ENCODE measurements at regions not wholly inside any gene's neighbourhood (a gene's known extent, or its start where the extent isn't known, plus 50 kb on each side); places are given as distances from the start of the nearest gene placed in this dataset.
"Not testable (repeated sequence)": the region's sequence is repeated elsewhere in the genome, so short reads cannot be mapped to it uniquely, and the experiment has no call there.

DNA sequence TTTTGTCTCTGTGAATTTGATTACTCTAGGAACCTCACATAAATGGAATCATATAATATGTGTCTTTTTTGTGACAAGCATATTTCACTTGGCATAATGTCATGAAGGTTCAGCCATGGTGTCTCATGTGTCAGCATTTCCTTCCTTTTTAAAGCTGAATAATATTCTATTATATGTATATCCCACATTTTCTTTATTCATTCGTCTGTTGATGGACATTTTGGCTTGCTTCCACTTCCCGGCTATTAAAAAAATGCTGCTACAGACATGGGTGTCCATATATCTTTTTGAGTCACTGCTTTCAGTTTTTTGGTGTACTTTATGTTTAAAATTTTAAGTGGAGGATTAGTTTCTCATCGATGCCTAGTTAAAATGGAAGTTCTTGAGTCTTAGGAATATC lies 59.8 kb upstream of the C5orf63 start:
- FAIRE-seq, result no peak

DNA sequence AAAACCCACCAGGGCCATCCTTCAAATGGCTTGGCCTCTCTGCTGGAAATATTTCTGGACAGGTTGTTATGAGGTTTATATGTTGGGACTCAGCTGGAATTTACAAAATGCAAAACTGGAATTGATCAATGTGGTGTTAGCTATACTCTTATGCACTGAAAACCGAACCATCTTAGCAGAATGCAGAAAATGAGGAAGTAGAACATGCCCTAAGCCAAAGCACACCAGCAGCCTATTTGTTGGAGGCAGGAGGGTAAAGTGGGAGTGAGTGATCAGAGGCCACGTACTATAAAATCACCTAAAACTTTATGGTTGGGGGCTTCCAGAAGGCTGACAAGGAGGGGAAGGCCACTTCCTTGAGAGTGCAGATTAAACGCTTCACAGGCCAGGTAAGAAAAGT lies 63.6 kb upstream of the C5orf63 start:
- FAIRE-seq, result no peak

DNA sequence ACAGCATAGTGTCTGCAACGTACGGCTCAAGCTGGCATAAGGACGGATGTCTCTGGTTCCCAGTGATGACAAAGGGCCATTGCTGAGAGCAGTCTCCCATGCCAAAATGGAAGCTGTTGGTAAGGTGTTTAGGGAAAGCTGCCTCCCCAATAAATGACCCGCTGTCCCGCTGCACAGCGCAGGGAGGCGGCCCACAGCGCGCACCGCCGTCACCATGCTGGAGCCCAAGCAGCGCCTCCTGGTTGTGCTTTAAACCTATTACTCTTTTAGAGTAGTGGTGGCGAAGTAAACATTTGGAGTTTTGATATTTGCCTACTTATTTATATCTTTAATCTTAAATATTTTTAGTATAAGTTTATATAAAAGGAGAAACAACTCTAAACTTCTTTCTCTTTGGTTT lies 70.4 kb upstream of the C5orf63 start:
- no peak for FAIRE-seq

DNA sequence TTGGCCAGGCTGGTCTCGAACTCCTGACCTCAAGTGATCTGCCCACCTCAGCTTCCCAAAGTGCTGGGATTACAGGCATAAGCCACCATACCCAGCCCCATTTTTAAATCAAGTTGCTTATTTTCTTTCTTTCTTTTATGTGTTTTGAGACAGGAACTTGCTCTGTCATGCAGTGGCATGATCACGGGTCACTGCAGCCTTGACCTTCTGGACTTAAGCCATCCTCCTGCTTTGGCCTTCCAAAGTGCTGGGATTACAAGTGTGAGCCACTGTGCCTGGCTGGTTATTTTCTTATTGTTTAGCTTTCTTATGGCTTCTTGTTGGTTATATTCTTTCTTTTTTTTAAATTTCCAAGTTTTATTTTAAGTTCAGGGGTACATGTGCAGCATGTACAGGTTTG lies 79.7 kb upstream of the C5orf63 start:
- FAIRE-seq, result no peak

DNA sequence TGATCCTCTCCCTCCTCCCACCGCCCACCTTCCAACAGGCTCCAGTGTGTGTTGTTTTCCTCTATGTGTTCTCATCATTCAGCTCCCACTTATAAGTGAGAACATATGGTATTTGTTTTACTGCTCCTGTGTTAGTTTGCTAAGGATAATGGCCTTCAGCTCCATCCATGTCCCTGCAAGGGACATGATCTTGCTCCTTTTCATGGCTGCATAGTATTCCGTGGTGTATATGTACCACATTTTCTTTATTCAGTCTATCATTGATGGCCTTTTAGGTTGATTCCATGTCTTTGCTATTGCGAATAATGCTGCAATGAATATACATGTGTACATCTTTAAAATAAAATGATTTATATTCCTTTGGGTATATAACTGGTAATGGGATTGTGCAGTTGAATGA lies 80.2 kb upstream of the C5orf63 start:
- no peak for FAIRE-seq

DNA sequence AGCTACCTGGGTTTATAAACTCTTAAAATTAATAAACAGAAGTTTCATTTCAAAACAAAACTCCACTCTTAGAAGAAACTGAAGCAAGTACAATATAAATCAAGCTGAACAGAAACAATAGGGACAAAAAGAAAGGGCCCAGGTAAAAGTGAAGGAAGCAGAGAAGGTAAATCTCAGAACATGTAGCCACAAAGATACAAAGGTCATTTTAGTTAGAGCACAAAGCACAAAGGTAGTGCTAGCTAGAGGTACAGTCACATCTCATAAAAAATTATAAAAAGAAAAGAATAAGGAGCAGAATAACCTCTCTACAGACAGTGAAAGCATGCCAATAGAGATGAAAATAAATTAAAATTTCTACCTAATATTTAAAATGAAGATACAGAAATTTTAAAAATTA lies 90.4 kb upstream of the C5orf63 start:
- no peak for FAIRE-seq

DNA sequence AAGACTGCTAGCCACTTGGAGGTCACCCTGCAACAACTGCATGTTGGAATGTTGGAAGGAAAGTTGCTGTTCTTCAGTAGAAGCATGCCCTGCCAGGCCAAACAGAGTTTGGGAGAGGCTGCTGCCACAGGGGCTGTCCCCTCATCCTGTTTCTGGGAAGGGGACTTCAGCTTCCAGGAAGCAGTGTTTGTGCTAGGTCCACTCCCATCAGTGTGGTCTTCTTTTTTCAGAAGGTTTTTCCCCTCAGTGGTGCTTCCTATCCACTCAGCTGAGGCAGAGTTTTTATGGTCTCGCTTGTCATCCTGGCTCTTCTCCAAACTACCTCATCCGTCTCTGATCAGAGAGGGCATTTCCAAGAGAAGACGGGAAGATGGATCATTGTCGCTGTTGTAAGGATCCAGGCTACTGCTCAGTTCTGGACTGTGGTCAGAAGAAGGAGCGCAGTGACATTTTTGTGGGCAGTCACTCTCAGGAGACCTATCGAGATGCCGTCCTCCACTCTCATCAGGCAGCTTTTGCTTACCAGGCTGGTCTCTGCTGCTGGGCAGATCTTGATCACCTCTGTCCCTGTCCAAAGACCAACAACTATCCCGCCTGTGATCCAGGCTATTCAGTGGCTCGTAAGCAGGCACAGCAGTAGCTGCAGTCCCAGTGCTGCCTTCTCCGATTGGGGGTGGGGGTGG lies 97.8 kb upstream of the C5orf63 start:
- FAIRE-seq, result no peak

DNA sequence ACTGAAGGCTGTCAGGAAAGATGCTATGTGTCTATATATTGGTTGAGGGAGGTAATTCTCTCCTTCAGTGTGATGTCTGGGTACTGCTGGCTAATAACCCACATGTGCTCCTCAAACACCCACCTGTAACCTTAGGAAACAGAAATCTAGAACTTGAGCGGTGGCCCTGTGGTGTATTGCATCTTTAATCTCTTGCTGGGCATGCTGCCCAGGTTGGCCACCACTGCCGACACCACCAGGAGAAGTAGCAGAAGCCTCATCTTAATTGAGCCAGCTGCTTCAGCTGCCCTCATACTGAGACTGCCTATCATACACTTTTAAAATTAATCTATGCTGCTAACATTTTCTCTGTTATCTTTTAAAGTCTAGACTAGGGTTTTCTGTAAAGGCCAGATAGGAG lies 103.5 kb upstream of the C5orf63 start:
- FAIRE-seq, result no peak

DNA sequence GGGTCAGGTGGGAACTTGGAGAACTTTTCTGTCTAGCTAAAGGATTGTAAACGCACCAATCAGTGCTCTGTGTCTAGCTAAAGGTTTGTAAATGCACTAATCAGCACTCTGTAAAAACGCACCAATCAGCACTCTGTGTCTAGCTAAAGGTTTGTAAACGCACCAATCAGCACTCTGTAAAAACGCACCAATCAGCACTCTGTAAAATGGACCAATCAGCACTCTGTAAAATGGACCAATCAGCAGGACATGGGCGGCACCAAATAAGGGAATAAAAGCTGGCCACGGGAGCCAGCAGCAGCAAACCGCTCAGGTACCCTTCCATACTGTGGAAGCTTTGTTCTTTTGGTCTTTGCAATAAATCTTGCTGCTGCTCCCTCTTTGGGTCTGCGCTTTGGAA lies 108.0 kb upstream of the MEGF10 start:
- FAIRE-seq, result not testable (repeated sequence)

DNA sequence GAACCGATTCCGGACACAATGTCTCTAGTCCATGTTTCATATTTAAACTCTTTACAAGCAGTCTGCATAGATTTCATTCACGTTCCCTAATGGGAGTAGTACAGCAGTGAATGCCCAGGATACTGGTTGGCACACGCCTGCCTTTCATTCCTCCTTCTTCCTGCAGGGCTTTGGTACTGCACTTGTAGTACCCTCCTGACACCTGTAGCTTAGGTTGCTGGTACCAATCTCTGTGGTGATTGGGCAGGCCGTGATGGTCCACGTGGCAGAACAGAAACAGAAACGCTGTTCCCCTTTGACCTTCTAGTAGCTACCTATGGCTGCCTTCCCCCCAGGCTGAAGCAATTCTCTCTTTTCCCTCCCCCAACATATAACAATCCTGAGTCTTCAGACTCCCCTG lies 107.3 kb upstream of the MEGF10 start:
- FAIRE-seq, result no peak

DNA sequence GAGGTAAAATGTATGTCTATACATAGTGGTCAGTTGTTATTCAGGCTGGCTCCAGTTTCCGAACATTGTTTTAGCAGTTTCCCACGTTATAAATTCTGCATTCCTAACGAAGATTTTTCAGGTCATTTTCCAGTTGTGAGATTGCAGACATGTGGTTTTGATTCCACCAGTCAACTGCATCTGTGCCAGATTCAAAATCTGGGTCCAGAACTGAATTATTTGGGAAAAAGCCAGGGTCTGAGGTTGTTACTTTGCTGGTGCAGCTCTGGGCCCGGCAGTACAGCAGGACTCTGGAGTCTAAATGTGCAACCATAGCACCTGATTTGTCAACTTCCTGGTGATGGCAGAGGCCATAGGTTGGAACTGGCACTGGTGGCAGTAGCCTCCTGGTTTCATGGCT lies 105.7 kb upstream of the MEGF10 start:
- no peak for FAIRE-seq

DNA sequence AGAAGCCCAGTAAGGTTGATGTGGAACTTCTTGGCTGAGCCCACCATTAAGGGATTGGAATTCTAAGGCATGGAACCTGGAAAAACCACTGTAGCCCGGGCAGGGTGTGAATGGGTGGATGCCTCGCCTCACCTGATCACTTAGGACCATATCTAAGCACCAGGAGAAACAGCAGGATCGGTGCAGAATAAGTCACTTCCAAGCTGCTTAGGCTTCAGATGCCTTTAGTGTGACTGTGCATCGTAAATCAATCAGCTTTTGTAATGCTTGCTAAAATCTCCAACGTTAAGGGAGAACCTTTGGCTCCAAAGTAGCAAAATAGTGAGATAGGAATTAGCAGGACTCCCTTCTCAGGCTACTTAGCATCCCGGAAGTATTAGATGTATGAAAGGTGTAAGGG lies 103.9 kb upstream of the MEGF10 start:
- FAIRE-seq, result no peak

DNA sequence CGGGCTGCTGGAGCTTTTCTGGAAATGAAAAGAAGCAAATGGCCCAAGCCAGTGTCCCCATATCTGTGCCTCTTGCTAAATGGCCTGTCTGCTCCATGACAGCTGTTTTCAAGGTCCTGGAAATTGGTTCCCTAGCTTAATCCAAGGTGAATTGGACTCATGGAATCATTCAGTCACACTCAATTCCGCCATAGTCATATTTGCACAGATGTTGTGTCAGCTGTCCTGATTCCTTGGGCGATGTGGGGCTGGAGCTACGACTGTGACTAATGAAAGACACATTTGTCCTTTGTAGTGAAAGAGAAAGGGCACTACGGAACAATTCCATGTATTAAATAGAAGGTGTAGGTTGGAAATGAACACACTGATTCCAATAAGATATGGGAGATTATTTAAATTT lies 102.9 kb upstream of the MEGF10 start:
- FAIRE-seq, result no peak

DNA sequence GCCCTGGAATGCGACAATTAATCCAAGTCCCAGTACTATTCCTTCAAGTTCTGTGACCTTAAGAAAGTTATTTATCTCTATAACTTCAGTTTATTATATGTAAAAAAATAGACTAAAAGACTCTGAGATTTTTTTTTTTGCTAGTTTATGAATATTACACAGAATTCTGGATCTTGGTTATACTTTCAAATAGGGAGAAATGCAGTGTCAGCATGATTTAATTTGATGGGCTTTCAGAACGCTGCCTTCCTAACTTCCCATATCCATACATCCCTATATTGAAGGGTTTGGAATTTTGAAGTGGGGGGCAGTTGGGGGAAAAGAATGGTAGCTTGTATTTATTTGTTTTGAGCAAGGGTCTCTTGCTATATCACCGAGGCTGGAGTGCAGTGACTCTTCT lies 98.4 kb upstream of the MEGF10 start:
- FAIRE-seq, result no peak

DNA sequence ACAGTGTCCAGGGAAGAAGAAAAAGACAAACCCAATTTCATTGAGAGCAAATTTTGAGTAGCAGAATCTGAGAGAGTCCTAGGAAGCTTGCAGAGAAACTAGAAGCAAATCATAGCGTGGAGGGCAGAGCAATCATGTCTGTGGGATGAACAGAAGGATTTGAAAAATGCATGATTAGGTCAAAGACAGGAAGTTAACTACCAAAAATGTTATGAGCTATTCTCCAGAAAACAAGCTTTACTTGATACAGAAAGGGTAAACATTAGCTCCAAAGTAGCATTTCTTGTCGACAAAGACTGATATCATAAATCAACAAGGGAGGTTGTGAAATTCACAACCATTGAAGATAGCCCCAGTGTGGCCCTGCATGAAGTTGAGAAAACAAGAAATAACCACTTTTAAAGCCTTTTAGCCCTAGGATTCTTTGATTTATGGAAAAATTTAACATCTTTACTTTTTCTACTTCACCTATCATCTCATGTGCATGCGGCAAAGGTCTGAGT lies 97.7 kb upstream of the MEGF10 start:
- FAIRE-seq, result no peak

DNA sequence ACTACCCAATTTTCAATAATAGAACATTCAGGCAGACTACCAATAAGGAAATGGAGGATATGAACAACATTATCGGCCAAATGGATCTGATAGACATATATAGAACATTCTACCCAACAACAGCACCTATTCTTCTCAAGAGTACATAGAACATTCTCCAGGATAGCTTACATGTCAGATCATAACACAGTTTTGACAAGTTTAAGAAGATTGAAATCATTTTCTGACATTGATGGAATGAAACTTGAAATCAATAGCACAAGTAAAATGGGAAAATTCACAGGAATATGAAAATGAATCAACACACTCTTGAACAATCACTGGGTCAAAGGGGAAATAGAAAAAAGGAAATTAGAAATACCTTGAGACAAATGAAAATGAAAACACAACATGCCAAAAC lies 94.6 kb upstream of the MEGF10 start:
- peak; percentile 70 for FAIRE-seq

DNA sequence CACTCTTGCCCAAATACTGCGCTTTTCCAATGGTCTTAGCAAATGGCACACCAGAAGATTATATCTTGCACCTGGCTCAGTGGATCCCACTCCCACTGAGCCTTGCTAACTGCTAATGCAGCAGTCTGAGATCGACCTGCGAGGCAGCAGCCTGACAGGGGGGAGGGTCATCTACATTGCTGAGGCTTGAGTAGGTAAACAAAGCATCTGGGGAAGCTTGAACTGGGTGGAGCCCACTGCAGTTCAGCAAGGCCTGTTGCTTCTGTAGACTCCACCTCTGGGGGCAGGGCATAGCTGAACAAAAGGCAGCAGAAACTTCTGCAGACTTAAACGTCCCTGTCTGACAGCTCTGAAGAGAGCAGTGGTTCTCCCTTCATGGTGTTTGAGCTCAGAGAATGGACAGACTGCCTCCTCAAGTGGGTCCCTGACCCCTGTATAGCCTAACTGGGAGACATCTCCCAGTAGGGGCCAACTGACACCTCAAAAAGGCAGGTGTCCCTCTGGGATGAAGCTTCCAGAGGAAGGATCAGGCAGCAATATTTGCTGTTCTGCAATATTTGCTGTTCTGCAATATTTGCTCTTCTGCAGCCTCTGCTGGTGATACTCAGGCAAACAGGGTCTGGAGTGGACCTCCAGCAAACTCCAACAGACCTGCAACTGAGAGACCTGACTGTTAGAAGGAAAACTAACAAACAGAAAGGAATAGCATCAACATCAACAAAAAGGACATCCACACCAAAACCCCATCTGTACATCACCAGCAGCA lies 93.0 kb upstream of the MEGF10 start:
- FAIRE-seq, result not testable (repeated sequence)

DNA sequence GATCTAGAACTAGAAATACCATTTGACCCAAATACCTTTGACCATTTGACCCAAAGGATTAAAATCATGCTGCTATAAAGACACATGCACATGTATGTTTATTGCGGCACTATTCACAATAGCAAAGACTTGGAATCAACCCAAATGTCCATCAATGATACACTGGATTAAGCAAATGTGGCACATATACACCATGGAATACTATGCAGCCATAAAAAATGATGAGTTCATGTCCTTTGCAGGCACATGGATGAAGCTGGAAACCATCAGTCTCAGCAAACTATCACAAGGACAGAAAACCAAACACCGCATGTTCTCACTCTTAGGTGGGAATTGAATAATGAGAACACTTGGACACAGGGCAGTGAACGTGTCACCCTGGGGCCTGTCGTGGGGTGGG lies 87.9 kb upstream of the MEGF10 start:
- not testable (repeated sequence) for FAIRE-seq

DNA sequence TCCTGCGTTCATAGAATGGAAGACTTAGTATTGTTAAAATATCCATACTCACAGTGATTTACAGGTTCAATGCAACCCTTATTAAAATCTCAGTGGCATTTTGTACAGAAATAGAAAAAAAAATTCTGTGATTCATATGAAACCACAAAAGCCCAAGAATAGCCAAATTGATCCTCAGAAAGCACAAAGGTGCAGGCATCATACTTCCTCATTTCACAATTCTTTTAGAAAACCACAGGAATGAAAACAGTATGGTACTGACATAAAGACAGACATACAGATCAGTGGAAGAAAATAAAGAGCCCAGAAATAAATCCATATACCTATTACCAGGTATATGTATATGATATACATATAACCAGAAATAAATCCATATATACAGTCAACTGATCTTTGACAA lies 86.8 kb upstream of the MEGF10 start:
- FAIRE-seq, result no peak

DNA sequence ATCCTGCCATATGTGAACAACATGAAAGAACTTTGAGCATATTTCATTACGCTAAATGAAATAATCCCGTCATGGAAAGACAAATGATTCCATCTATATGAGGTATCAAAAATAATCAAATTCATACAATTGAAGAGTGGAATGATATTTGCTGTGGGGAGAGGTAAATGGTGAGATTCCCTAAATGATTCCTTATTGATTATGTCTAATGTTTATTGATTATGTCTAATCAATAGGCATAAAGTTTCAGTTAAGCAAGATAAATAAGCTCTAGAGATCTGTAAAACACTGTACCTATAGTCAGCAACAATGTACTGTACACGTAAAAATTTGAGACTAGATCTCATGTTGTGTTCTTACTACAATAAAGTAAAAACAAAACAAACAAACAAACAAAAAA lies 85.4 kb upstream of the MEGF10 start:
- no peak for FAIRE-seq

DNA sequence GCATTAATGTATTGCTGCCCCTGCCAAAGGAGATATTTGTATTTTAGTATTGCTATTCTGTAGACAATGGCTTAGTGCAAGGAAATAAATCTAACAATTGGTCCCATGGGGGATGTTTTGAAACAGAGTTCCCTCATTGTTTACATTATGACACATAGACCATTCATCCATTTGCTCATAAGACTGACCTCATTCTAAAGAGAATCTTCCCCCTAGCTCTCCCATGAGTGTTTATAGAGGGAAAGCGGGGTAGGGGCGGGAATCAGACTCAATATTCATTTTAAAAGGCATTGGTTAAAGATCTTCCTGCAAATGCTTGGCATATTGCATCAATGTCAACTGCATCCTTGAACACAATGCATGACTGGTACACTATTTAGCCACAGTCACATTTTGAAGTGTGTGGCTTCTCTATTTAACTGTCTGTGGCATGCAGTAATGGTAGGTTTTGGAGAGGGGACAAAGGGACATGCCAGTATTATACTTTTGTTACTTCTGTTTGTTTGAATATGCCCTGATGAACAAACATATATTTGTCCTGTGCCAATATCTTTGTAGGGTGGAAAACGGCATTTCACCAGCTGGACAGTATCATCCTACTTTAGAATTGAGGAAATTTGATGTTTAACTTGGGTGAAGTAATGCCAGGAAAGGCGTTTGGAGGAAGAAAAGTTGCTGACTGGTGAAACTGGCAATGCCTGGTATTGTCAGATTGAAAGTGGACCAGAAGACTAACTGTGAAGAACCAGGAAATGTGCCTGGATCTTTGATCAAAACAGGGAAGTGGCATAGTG lies 84.1 kb upstream of the MEGF10 start:
- no peak for FAIRE-seq

DNA sequence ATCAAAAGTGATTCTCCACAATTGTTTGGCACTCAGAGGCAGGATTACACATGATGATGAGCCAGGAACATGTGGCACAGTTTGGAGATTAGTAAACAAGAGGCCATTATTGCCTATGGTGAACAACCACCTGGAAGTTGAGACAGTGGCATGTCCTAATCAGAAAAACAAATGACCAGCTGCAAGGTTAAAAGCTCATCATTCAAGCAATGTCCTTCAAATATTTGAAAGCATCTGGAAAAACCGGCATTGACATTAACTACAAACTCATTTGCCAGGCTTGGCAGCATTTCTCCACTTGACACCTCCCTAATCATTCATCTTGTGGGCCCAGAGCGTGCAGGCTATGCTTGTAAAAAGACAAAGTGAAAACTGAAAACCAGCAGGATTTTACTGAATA lies 80.6 kb upstream of the MEGF10 start:
- no peak for FAIRE-seq

DNA sequence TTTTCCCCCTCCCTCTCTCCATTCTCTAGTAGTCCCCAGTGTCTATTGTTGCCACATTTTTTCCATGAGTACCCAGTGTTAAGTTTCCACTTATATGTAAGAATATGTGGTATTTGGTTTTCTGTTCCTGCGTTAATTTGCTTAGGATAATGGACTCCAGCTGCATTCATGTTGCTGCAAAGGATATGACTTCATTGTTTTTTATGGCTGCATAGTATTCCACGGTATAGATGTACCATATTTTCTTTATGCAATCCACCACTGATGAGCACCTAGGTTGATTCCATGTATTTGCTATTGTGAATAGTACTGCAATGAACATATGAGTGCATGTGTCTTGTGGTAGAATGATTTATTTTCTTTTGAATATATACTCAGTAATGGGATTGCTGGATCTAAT lies 77.4 kb upstream of the MEGF10 start:
- FAIRE-seq, result no peak

DNA sequence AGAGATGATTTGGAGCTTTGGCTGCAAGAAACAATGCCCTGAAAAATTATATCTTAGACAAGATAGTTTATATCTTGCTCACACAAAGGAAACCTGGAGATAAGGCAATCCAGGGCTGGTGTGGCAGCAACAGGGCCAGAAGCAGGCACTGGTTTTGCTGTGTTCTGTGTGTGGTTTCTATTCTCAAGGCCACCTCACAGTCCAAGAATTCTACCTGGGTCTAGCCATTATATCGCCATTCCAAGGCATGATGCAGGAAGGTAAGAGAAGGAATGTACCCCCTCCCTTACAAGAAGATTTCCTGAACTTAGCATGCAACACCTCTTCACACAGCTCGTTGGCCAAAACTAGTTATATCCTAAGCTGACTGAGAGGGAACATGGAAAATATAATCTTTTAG lies 74.5 kb upstream of the MEGF10 start:
- no peak for FAIRE-seq

All from colon (tissue), 2 donors.